Forelimb muscle (tissue), 1 donor: ENCODE measurements at regions not wholly inside any gene's neighbourhood (a gene's known extent, or its start where the extent isn't known, plus 50 kb on each side); places are given as distances from the start of the nearest gene placed in this dataset.
"Not testable (repeated sequence)": the region's sequence is repeated elsewhere in the genome, so short reads cannot be mapped to it uniquely, and the experiment has no call there.

ENCODE experiments used
- DNase-seq: peaks from one replicate; pipeline ENCODE4 v3.0.0-alpha.2; 2013; ENCODE audit warnings: low read depth

- DNase-seq, result no peak
Measured at GRCh38 chr5:78726571-78726970, 78.0 kb upstream of the LHFPL2 start.

GRCh38 chr5:78726003-78726402, 77.4 kb upstream of the LHFPL2 start:
- no peak for DNase-seq

- DNase-seq, result no peak
Measured at GRCh38 chr5:78724061-78724460, 75.5 kb upstream of the LHFPL2 start.

GRCh38 chr5:78720997-78721396, 72.4 kb upstream of the LHFPL2 start:
- DNase-seq, result no peak

GRCh38 chr5:78720227-78720985, 71.8 kb upstream of the LHFPL2 start:
- DNase-seq, result no peak

- DNase-seq, result no peak
Measured at GRCh38 chr5:78719504-78720219, 71.1 kb upstream of the LHFPL2 start.

DNA sequence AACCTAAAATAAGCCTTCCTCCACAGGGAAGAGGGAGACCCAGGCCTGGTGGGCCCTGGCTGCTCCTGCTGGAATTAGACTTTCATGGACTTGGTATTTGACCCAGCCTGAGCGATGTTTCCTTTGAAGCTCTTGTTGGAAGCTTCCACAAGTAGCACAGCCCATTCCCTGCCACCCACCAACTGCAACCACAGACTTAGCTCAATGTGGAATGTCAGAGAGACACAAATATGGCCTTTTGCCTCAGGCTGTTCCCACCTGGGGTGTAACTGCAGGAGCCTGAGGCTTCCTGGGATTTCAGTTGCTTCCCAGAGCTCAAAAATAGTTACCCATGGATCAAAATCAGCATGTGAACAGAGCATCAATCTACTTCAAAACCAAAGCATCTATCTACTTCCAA, 70.3 kb upstream of the LHFPL2 start:
- no peak for DNase-seq

- DNase-seq, result no peak
Measured at GRCh38 chr5:78717674-78718584, 69.4 kb upstream of the LHFPL2 start.

DNA sequence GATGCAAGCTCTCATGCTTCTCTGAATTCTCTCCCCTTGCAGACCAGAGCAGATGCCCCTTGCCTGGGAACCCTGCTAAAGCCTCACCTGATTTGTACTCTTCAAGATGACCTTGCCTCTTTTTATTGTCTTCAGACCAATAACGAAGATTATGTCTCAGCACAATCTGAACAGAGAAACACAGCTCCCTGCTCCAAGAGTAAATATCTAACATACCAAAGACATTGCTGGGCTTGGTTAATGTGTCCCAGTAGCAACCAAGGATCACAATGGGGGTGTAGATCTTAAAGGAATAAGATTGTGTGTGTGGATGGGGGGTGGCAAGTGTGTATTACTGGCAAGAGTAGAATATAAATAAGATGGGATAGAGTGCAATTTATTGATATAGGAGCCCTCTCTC, 67.6 kb upstream of the LHFPL2 start:
- DNase-seq, result no peak

DNA sequence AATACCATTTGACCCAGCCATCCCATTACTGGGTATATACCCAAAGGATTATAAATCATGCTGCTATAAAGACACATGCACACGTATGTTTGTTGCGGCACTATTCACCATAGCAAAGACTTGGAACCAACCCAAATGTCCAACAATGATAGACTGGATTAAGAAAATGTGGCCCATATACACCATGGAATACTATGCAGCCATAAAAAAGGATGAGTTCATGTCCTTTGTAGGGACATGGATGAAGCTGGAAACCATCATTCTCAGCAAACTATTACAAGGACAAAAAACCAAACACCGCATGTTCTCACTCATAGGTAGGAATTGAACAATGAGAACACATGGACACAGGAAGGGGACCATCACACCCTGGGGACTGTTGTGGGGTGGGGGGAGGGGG, 66.8 kb upstream of the LHFPL2 start:
- DNase-seq, result not testable (repeated sequence)

DNA sequence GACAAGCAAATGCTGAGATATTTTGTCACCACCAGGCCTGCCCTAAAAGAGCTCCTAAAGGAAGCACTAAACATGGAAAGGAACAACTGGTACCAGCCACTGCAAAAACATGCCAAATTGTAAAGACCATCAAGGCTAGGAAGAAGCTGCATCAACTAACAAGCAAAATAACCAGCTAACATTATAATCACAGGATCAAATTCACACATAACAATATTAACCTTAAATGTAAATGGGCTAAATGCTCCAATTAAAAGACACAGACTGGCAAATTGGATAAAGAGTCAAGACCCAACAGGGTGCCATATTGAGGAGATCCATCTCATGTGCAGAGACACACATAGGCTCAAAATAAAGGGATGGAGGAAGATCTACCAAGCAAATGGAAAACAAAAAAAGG, 63.1 kb upstream of the LHFPL2 start:
- not testable (repeated sequence) for DNase-seq

GRCh38 chr5:78709729-78710430, 61.3 kb upstream of the LHFPL2 start:
- DNase-seq, result not testable (repeated sequence)

- no peak for DNase-seq
Measured at GRCh38 chr5:78706825-78707224, 58.3 kb upstream of the LHFPL2 start.

DNA sequence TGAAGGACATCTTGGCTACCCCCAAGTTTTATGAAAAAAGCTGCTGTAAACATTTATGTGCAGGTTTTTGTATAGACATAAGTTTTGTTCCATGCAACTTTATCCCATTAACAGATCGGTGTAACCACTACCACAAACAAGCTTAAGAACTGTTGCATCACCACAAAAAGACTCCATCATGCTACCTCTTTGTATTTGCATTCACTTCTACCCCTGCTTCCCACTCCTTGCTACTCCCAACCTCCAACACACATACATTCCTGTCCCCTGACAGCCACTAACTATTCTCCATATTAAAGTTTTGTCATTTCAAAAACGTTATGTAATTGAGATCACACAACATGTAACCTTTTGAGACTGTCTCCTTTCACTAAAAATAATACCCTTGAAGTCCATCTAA, 57.8 kb upstream of the LHFPL2 start:
- no peak for DNase-seq

DNA sequence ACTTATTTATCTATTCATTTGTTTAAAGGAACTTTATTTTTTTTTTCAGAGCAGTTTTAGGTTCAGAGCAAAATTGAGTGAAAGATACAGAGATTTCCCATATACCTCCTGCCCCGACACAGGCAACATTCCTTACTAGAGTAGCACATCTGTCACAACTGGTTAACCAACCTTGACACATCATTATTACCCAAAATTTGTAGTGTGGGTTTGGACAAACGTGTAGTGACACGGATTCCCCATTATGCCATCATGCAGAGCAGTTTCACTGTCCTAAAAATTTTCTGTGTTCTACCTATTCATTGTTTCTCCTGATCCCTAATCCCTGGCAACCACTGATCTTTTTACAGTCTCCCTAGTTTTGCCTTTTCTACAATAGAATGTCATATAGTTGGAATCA, 57.3 kb upstream of the LHFPL2 start:
- no peak for DNase-seq

- no peak for DNase-seq
Measured at GRCh38 chr5:78701795-78702410, 53.3 kb upstream of the LHFPL2 start.

- DNase-seq, result no peak
Measured at GRCh38 chr5:78699552-78700153, 51.1 kb upstream of the LHFPL2 start.

DNA sequence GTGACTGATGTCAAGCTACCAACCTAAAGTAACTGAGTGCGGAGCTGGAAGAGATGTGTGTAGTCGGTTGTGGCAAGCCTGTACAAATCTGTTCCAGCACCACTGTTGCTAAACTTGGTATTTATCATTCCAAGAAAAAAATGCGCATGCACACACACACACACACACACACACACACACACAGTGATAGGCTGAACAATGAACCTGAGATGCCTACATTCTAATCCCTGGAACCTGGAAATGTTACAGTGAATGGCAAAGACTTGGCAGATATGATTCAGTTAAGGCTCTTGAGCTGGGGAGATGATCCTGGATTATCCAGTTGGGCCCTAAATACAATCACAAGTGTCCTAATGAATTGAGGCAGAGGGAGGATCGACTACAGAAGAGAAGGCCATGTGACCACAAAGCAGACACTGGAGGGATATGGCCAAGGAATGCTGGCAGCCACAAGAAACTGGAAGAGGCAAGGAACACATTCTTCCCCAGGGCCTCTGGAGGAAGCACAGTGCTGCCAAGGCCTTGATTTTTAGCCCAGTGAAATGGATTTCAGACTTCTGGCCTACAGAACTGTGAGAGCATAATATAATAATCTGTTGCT, 49.7 kb upstream of the LHFPL2 start:
- peak; percentile 81 for DNase-seq
